NCI-H82 treated with DMSO at 0.1 percent for 48 hours (cell line): ENCODE measurements at regions not wholly inside any gene's neighbourhood (a gene's known extent, or its start where the extent isn't known, plus 50 kb on each side); places are given as distances from the start of the nearest gene placed in this dataset.

Source experiments
- DNase-seq: peaks from one replicate; lab custom pipeline; 2025; ENCODE audit not compliant: unreplicated experiment; lab: John Stamatoyannopoulos, UW

DNA sequence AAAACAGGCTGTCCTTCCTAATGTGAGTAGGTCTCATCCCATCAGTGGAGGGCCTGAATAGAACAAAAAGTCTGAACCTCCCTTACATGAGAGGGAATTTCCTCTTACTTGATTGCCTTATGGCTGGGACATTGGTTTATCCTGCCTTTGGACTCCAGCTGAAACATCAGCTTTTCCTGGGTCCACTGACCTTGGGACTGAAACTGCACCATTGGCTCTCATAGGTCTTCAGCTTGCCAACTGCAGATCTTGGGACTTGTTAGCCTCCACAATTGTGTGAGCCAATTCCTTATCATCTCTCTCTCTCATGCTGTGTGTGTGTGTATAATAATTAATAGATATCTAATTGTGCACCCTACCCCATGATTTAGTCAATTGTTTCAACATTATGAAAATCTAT, 375.3 kb upstream of the DDI1 start:
- DNase-seq, result no peak

GRCh38 chr11:103661991-103662390, 374.4 kb upstream of the DDI1 start:
- DNase-seq, result no peak

DNA sequence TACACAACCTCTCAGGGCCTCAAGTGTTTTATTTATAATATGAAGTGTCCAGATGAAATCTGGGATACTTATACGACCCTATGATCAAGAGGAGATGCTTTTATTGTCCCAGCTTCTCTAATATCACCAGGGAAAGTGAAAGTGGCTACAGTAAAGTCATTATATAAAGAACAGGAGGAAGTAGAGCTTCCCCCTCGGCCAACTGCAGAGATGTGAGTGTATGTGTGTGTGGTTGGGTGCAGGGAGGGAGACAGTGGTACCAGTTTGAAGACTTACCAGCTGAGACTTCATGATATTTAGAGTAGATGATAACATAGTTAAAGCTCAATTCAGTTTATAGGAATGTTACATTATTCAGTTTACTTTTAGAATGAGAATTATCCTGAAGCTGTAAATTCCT, 373.6 kb upstream of the DDI1 start:
- DNase-seq, result no peak

DNA sequence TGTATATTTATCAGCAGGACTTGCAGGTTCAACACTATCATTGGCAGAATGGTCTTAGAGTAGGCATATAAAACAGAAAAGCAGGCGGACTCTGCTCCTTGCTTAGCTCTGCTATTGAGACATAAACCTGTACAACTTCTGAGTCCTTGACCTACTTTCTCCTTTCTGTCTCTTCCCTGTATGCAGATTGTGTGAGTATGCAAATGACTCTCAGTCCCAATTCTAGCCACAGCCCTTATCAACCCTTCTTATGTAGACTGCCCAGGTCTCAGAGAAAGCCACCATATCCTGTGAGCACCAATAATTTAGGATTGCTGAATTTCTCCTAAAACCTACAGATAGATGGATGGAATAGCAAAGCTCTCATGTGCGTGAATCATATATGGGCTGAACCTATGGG, 367.6 kb upstream of the DDI1 start:
- DNase-seq, result no peak

- no peak for DNase-seq
These were observed 365.2 kb upstream of the DDI1 start for GRCh38 chr11:103671143-103671651.

DNA sequence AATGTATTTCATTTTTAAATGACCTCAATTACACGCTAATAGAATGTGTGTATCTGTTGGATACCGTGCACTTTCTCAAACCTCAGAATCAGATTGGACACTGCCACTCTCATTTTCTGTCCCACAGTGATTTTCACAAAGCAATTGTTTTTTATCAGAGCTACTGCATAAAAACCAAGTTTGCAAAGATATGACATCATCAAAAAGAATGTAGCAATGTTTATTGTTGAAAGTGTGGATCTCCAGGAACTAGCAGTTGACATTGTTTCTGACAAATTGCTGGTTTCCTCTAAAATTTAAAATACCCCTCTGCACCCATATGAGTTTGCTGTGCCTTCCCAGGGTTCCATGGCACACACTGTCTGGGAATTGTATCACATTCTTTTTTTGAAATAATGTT, 362.7 kb upstream of the DDI1 start:
- DNase-seq, result no peak

- no peak for DNase-seq
These were observed 360.0 kb upstream of the DDI1 start for GRCh38 chr11:103676413-103676812.

- no peak for DNase-seq
These were observed 355.6 kb upstream of the DDI1 start for GRCh38 chr11:103680826-103681225.

DNA sequence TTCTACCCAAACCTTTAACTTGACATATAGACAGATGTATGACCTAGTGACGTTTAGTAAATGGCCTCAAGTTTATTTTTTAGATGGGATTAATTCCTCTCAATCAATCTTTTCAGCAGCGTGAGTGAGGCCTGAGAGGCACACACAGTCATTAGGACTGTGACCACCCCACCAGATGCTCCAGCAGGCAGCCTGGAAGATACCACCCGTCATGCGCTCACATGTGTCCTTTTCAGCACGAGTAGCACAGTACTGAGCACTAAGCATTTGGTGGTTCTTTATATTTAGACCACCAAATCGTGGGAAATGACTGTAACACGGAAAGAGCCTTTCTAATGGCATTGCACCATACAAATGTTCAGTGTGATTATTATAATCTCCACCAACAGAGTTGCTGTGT, 354.6 kb upstream of the DDI1 start:
- no peak for DNase-seq

DNA sequence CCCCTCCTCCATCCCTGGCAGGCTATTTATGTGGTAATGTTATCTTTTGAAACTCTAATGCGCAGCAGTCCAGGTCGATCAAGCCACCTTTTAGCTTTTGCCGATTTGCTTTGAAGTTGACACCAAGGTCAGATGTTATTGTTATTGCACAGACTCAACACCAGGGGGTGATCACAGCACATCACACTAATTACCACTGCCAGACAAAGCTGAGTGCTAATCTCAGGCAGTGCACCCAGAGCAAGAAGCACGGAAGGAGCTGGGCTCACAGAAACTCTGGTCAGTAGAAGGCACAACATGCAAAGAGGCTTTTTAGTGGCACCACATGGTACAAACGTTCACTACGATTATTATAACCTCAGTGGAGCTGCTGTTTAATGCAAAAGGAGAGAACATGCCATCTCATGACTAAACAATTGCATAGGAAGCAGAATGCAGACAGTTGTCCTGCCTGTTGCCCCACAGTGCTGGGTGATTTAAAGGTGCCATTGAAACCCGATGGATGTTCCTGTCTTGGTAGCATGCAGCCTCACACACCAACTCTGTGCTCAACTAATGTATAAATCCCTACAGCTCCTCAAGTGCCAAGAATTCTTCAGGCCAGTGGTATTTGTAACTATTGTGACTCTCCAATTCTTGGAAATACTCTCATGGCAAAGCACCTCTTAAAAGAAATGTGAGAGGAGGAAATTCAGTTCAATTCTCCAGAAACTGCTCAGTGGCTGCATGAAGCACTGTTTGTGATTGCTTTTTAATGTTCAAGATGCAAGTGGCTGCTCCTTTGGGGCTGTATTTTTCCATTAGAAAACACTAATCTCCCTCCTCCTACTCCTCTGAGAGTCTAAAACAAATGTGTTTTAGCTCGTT, 353.9 kb upstream of the DDI1 start:
- DNase-seq, result peak; percentile 56

DNA sequence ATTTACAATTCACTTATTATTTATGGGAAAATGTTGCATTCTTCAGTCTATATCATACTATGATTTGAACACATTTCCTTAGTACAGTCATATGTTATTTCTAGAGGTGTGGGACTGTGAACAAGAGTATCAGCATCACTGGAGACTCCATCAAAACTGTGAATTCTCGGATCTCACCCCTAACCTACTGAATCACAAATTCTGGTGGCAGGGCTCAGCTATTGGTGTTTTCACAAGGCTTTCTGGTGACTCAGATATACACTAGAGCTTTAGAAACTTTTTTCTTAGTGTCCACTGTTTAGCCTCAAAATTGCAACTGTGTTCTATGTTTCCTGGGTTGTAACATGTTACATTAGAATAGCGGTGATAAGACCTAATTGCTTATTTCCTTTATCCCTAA, 352.9 kb upstream of the DDI1 start:
- no peak for DNase-seq

DNA sequence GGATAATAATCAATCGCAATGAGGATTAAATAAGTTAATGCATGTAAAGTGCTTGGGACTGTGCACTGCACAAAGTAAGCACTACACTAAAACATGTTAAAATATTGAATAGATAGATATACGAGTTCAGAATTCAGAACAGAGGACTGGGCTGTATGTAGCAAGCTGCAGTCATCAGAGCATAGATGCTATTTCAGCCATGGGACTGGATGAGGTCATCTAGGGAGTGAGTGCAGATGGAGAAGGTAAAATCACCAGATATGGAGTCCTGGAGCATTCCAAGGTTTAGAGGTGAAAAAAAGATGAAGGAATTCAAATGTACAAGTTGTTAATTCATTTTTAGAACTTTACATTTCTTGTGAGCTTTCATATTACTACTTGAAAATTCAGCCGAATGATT, 347.5 kb upstream of the DDI1 start:
- DNase-seq, result no peak

- DNase-seq, result no peak
These were observed 346.1 kb upstream of the DDI1 start for GRCh38 chr11:103690356-103690755.

- DNase-seq, result no peak
These were observed 340.3 kb upstream of the DDI1 start for GRCh38 chr11:103696123-103696522.

GRCh38 chr11:103699216-103699615, 337.2 kb upstream of the DDI1 start:
- DNase-seq, result no peak

GRCh38 chr11:103699656-103700055, 336.8 kb upstream of the DDI1 start:
- DNase-seq, result no peak

DNA sequence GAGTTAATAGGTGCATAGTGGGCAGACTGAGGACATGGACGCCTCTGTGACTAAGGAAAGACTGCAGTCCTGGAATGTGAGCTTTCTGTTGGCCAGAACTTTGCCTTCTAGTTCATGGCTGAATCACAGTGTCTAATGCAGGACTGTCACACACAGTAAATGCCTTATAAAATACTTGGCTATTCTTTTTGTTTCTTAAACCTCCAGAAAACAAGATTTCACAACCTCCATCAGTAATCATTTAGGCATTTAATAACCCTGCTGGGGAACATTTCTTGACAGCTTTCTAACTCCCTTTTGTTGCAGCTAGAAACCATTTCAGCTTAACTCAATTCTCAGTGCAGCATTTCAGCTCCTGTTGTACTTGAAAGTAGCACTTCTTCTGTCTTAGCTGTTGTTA, 335.8 kb upstream of the DDI1 start:
- no peak for DNase-seq

DNA sequence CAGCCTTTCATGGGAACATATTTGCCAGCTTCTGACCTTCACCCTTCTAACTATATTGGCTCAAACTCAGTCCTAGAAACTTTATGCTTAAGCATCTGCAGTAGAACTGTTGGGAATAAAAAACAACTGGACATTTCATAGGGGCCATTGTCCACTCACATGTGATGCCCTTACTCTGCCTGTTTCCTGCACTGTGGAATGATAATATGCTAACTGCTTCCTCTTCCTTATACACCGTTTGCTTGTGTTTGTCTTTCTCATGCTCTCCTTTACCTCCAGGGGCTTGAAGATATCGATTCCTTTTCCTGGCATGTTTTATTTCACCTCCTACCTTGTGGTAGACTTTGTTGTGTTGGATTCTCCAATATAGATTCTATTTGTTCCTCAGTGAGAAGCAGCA, 333.0 kb upstream of the DDI1 start:
- DNase-seq, result no peak

GRCh38 chr11:103703954-103704353, 332.5 kb upstream of the DDI1 start:
- no peak for DNase-seq

DNA sequence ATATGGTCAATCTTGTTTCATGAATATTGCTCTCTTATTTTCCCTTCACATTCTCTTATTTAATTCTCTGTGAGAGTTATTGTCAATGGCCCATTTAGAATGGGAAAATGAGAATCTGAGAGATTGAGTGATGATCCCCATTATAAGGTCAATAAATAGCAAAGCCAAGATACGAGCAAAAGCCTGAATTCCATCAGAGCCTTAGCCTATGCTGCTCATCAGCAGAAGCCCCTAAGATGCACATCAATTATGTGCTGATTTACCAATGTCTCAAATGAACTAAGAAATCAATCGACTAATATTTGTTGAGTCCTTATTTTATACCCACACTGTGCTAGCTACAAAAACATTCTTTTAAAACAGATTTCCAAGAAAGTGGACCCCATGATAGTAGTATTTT, 330.8 kb upstream of the DDI1 start:
- DNase-seq, result no peak

DNA sequence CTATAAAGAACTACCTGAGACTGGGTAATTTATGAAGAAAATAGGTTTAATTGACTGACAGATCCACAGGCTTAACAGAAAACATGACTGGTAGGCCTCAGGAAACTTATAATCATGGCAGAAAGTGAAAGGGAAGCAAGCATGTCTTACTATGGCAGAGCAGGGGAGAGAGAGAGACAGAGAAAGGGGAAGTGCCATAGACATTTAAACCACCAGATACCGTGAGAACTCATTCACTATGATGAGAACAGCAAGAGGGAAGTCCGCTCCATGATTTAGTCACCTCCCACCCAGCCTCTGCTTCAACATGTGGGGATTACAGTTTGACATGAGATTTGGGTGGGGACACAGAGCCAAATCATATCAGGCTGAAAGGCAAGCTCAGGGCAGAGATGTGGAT, 327.1 kb upstream of the DDI1 start:
- no peak for DNase-seq

GRCh38 chr11:103714246-103714645, 322.2 kb upstream of the DDI1 start:
- DNase-seq, result no peak

DNA sequence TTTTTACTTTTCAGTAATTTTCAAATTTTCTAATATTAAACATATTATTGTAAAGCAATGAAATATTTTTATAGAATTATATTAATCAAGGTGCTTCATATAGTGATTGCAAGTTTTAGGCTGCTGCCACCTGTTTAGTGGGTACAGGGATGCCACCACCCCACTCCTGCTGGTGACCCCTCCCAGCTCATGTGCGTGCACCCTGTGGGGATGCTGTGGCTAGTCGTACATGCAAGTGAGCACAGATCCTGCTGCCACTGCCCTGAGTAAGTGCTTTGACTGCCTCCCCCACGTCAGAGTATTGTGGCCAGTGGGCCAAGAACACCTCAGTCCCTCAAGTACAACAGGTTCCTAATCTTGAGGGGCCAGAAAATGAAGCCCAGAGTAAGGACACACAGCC, 320.1 kb upstream of the DDI1 start:
- DNase-seq, result no peak
